SKM-1 (cell line): ENCODE measurements at regions not wholly inside any gene's neighbourhood (a gene's known extent, or its start where the extent isn't known, plus 50 kb on each side); places are given as distances from the start of the nearest gene placed in this dataset.
"Not testable (repeated sequence)": the region's sequence is repeated elsewhere in the genome, so short reads cannot be mapped to it uniquely, and the experiment has no call there.

Source experiments
- DNase-seq: peaks from one replicate; lab custom pipeline; 2025; ENCODE audit not compliant: unreplicated experiment; lab: John Stamatoyannopoulos, UW

DNA sequence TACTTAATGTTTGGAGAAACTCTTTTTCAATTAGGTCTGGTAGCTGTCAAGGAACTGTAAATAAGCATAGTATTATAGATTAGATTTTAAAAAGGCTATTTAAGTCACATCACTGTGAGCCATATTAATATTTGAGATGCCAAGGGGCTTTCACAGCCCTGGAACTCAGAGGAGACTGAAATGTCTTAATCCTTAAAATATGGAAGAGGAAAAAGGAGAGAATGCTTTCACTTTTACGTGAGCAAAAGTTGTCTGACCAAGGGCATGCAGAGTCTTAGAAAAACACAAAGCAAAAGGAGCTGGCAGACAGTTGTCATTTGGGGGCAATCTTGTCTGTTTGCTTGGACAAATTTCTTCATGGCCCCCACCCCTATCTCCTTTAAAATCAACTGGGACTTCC is 253.2 kb upstream of the IGFBP7 start:
- no peak for DNase-seq

DNA sequence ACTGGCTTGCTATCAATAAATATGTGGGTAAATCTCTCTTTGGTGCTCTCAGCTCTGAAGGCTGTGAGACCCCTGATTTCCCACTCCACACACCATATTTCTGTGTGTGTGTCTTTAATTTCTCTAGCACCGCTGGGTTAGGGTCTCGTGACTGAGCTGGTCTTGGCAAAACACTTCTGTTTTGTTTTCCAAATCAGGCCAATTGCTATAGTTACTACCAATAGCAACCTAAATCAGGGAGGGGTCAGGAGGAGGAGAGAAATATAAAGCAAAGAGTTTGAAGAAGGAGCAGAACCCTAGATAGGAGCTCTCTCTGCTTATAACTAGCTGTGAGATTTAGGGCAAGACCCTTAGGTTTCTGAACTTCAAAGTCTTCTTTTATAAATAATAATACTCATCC is 250.5 kb upstream of the IGFBP7 start:
- DNase-seq = no peak

DNA sequence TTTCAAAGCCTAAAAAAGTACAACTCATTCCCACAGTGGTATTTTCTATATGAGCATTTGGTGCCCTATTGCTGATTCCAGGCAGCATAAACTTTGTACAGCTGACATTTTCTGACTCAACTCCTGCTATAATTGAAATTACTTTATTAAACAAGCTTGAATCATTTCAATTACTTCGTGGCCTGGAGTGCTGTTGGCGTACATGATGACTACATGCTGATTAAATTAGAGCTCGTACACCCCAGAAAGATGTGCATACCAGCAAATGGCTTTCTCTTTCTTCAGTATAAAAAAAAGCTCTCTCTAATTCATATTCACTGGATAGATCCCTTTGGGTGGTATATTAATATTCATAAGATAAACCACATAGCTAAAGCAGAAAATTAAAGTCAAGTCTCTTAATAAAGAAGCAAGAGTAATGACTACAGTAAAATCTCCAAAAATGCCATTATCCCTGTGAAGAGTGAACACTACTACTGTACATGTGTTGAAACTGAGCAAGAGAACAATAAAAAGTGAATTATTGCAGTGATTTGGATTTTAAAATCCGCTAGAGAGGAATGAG is 245.0 kb upstream of the IGFBP7 start:
- DNase-seq = no peak

DNA sequence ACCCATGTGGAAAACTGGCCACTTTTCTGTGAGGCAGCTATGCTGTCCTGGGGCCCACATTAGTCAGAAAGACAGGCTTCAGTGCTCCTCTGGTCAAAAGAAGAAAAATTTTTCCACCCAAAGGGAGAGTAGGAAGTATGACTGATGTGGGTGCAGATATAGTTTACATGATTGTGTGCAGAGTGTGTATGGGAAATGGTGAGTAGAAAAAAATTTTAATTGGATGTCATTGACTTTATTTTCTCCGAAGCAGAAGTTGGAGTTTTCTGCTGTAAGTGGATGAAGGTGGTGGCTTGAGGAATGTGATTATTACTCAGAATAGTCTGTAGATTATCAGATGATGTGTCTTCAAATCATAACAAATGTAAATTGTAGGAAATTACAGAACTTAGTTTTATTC is 241.5 kb upstream of the IGFBP7 start:
- no peak for DNase-seq

DNA sequence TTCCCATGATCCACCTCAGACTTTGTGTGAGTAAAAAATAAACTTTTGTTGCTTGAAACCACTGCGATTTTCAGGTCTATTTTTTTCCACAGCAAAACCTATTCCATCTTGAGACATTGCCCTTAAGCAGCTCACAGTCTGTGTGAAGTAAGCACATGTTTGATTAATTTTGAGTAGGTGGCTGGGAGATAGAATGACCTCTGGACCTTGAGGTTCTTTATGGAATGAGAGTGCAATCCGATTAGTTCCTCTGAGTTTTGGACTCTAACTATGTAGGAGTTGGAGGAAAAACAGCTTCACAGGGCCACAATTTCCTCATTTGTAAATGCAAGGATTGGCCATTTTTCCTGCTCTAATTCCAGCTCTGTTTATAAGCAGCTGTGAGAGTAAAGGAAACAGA is 234.1 kb upstream of the IGFBP7 start:
- no peak for DNase-seq

DNA sequence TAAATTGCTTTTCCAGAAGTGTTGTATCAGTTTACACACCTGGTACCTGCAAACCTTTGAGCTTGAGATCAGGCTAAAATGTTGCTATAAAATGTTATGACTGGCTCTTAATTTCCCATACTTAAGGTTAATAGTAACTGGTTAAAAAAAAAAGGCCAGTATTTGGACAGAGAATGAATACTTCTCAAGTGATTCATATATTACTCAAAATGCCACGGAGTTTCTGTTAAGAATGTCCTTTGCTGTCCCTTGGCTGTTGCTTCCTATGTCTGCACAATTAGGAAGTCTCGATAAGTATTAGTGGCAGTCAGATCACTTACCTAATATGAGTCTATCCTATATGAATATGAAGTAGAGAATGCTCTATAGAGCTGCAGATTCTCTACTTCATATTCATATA is 232.2 kb upstream of the IGFBP7 start:
- no peak for DNase-seq

DNA sequence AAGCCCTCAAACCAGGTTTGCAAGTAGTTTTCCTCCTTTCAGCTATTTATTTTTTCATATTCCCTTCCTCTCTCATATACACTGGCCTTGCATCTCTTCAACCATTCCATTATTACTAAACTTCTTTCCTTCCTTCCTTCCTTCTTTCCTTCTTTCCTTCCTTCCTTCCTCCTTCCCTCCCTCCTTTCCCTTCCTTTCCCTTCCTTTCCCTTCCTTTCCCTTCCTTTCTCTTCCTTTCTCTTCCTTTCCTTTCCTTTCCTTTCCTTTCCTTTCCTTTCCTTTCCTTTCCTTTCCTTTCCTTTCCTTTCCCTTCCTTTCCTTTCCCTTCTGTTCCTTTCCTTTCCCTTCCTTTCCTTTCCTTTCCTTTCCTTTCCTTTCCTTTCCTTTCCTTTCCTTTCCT is 228.7 kb upstream of the IGFBP7 start:
- DNase-seq = not testable (repeated sequence)

DNA sequence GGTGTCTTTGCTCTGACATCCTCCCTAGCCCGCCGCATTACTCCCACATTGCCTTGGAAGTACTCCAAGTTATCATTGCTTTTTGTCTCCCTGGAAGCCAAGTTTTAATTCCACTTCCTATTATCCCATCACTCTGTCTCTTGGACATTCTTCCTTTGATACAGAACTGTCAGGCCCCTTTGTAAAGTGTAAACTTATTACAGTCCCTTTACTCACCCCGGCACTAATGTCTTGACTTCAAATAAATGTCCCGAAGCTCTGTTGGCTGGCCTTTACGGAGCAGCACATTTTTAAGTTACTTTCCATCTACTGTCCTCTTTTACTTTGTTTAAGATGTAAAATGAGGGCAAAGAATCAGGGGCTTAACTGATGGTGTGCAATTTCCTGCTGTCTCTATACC is 223.5 kb upstream of the IGFBP7 start:
- DNase-seq = no peak

DNA sequence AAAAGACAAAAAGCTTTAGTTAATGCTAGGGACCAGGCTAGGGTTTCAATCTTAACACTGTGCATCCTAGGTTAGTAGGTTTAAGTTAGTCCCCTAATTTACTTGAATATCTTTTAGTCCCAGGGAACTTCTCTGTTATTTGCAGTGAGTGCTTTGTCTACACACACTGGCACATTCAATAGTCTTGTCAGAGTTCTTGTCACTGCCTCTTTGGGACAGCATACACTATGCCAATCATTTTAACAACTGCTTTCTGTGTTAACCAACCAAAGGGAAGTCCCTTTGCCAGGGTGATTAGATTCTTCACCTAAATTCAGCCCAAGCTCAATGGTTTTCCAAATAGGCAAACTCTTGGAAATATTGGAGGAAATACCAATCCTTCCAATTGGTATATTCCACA is 221.8 kb upstream of the IGFBP7 start:
- no peak for DNase-seq

DNA sequence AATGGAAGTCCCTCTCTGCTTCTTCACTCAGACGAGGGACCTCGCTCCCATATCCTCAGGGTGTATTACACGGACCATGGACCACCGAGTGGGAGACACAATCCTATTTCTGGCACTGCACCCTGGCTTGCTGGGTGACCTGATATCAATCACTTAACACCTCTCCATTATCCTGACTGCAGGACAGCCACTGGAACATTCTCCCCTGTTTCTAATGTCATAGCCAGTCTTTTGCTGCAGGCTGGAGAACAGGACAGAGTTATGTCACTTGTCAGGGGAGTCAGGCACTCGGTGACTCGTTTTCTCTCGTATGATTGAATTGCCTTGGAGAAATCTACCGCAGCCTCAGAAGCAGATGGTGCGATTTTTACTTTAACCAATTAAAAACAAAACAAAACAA is 219.1 kb upstream of the IGFBP7 start:
- no peak for DNase-seq

DNA sequence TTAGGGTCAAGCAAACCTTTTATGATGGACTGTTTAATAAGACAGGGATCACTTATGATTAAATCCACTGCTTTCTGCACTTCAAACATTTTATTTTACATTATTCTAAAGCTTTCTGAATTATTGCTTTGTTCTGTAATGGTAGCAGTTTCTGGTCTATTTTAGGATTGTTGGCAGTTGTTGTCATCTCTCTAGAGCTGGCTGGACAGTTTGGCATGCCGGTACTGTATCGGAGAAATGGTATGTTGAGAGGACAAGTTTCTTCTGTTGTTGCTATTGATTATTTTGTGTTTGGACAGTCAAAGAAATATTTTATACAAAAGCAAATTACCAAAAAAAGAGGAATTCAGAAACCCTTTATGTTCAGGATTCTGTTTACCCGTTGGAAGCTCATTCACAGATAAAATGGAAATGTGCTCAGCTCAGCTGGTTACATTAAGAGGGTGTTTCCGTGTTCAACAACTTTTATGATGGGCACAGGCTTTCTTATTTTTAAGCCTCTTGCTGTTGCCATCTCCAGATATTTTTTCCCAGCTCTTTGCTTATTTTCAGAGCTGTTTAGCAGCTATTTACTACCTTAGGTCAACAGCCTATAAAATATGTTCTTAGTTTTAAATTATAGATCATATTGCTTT is 214.6 kb upstream of the IGFBP7 start:
- no peak for DNase-seq

DNA sequence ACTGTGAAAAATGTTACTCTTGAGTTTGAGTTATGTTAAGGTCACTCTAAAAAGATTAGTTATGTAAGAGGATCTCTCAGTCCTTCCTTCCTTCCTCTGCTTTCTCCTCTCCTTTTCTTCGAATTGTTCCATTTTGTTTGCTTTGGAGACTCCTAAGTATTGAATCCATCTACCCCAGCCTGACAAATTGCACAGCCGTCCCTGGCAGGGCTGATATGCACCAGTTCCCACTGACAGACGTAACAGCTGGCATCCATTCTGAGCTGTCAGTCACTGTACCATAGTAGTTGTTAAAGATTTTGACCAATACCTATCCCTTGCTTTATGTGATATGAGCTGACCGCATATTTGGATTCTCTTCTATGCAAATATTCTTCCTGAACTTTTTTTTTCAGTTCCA is 210.7 kb upstream of the IGFBP7 start:
- DNase-seq = no peak

DNA sequence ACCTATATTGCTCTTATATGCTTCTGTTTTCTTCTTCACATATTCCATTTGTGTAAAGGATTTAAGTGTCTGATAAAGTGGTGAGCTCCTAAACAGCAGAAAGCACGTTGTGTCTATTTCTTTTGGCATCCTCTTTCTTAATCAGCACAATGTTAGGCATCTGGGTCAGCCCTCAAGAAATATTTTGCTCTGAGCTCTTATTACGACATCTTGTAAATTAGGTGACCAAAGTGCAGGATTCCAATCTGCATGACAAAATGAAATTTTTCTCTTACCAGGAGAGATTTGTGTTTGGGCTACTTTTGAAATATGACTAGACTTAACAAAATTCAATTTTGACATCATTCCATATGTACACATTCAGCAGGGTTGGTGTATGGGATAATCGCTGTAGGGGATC is 210.0 kb upstream of the IGFBP7 start:
- no peak for DNase-seq

DNA sequence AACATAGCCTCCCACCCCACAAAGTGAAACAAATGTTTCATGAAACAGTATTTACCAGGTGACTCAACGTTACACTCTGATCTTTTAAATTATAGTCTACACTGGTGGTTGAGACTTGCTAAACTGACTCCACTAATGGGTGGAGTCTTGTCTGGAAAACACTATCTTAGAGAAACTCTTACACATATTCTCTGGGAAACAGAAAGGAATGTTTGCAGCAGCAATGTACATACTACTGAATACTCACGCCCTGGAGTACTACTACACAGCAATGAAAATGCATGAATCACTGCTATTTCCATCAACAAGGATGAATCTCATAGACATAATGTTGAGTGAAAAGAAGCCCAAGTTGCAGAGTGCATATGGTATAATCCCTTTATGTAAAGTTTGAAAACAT is 208.5 kb upstream of the IGFBP7 start:
- no peak for DNase-seq

DNA sequence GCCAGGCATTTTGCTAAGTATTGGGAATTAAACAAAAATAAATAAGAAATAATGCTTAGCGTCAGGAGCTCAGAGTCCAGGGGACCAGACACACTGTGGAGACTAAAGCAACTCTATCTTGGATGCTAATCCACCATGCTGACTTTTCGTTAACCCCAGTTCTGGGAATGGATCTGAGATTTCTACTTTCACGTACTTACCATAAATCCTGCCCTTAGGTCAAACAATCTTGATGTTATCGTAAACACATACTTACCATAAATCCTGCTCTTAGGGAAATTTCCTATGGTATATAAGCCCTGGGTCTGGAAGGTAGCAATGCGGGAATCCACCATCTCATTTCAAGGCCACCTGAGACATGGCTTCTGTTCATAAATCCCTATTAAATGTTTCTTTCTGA is 204.5 kb upstream of the IGFBP7 start:
- DNase-seq = no peak

DNA sequence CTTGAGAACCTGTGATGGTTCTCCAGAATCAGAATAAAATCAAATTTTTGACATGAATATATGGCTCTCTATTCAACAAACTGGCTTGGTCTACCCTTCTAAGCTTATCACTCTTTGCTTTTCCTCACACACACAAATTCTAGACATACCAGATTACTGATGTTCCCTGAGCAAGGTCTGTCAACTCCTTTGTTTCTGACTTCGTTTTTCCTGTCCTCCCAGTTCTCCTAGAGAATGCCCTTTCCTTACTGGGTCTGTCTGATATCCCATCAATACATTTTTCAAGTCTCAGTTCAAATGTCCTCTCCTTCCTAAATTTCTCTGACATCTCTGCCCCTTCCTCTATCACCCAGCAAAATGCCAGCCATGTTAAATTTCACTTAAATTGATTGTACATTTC is 202.1 kb upstream of the IGFBP7 start:
- DNase-seq = no peak

DNA sequence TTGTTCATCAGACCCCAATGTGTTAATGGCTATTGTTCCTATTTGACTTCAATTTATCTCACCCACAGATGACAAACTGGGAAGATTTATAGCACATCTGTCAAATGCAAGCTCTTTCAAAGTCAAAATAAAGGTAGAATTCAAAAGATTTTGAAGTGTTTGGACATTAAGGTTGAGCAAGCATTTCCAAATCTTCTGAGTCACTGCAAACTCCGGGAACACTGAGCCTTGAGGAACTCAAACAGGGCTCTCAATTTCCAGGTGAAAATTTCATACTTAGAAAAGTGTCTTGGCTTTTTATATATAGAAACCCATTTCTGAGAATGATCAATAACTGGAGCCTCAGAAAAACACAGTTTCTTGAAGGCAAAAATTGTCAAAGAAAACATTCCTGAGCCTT is 199.5 kb upstream of the IGFBP7 start:
- DNase-seq = no peak

DNA sequence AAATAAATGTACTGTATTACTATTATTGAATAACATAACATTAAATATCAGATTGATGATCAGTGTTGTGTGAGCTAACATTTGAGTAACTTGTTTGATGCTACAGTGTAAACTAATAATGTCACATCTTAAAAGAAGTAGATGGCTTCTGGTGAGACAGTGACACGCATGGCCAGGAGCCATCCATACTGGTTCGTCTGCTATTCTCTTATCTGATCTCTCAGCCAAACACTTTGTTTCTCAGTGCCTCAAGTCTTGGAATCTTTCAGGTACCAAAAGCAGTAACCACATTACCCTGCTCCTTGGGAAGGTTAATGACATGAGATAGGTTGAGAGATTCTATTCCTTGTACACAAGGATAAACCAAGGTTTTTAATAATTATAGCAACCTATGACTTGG is 198.1 kb upstream of the IGFBP7 start:
- no peak for DNase-seq

DNA sequence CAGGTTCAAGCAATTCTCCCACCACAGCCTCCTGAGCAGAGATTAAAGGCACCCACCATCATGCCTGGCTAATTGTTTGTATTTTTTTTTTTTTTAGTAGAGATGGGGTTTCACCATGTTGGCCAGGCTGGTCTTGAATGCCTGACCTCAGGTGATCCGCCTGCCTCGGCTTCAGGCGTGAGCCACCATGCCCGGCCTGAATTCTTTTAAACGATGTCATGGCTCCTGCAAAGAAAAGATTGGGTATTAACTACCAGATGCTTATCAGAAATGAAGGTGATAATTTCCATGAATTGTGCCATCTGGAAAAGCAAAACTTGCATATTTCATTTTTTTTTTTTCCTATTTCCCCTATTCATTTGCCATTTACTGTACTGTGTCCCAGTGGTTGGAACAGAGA is 195.7 kb upstream of the IGFBP7 start:
- DNase-seq = no peak

DNA sequence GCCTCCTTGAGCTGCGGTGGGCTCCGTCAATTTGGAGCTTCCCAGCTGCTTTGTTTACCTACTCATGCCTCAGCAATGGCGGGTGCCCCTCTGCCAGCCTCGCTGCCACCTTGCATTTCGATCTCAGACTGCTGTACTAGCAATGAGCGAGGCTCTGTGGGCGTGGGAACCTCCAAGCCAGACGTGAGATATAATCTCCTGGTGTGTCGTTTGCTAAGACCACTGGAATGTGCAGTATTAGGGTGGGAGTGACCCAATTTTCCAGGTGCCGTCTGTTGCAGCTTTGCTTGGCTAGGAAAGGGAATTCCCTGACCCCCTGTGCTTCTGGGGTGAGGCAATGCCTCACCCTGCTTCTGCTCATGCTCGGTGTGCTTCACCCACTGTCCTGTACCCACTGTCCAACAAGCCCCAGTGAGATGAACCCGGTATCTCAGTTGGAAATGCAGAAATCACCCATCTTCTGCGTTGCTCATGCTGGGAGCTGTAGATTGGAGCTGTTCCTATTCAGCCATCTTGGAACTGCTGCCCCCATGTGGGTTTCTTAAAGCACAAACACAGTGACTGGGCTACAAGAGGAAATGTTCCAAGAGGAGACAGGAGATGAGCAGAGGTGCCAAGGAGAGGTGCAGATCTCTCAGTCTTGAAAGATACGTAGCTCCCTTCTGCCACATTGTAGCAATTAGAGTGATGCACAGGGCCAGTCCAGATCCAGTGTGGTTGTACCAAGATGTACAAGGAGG is 193.0 kb upstream of the IGFBP7 start:
- DNase-seq = no peak

DNA sequence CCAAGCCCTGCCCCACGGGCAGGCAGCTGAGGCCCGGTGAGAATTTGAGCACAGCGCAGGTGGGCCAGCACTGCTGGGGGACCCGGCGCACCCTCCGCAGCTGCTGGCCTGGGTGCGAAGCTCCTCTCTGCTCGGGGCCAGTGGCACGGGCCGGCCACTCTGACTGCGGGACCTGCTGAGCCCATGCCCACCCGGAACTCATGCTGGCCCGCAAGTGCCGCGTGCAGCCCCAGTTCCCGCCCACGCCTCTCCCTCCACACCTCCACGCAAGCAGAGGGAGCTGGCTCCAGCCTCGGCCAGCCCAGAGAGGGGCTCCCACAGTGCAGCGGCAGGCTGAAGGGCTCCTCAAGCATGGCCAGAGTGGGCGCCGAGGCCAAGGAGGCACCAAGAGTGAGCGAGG is 190.1 kb upstream of the IGFBP7 start:
- not testable (repeated sequence) for DNase-seq

DNA sequence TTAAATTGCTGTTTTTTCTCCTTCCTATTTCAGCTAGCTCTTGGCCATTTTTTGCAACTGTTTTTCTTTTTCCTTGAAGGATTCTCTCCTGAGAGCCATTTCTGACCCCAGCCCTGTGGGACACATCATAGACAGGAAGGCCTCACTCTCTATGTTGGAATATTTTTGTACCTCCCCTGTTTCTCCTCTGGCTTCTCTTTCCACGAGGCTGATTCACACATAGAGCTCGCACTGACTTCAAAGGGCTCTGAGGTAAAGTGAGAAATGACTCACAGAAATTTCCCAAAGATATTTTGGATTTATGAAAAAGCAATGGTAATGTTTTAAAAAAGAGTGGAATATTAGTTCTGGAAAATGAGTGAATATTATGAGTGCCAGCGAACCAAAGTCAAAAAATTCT is 181.7 kb upstream of the IGFBP7 start:
- no peak for DNase-seq
